Activated CD8-positive, alpha-beta memory T cell treated with anti-CD3 and anti-CD28 coated beads, Interleukin-2, amount 50 U/mL, for 48 hours (primary cell): ENCODE measurements at regions not wholly inside any gene's neighbourhood (a gene's known extent, or its start where the extent isn't known, plus 50 kb on each side); places are given as distances from the start of the nearest gene placed in this dataset.

Experiments used
- DNase-seq: peaks from one replicate; pipeline ENCODE4 v3.0.0-alpha.2; 2020

DNA sequence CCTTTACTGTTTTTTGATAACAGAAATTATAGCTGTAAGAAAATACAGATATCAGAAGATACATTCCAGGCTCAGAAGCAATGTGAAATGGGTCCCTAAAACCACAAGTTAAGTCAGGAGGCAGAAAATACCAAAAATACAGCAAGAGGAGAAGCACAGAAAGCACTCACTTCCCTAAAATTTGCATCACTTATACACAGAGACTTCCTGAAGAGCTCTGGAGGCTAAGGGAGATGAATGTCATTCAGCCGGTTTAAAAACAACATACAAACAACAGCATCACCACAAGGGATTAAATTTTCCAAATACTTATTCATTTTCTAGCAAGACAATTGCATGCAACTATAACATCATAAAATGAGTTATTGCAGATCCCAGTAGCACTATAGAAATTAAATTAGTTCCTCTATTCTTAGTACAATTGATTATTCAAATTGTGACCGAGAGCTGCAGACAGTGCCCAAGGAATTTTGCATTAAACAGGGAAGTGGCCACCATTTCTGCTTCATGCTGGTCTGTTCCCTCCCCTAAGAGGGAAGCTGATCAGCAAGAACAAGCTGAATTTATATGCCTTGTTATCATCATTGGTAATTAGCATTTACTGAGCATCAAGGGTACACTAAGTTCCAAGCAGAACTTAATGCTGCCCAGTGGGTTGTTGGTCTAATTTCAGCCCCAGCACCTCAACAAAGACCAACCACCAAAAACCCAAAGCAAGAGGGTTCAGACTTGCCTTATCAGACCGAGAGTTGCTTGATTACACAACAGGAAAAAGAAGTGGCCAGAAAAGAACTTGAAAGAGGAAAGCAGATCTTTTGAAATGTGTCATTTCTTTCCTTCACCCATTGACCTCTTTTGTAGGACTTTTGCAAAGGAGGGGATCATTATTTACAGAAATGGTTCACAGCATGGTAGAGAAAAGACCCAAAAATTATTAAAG is 140.7 kb downstream of the KCTD12 start:
- no peak for DNase-seq

DNA sequence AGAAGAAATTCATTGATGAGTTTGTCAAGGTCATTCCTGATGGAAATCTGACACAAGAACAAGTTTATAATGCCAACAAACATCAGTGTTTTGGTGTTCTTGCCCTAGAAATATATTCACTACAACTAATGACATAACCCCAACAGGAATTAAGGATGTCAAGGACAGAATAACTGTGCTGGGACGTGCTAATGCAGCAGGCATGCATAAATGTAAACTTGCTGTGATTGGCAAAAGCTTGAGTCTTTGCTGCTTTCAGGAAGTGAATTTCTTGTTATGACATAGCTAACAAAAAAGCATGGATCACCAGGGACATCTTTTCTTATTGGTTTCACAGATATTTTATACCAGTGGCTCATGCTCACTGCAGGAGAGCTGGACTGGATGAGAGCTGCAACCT is 144.6 kb downstream of the KCTD12 start:
- no peak for DNase-seq

DNA sequence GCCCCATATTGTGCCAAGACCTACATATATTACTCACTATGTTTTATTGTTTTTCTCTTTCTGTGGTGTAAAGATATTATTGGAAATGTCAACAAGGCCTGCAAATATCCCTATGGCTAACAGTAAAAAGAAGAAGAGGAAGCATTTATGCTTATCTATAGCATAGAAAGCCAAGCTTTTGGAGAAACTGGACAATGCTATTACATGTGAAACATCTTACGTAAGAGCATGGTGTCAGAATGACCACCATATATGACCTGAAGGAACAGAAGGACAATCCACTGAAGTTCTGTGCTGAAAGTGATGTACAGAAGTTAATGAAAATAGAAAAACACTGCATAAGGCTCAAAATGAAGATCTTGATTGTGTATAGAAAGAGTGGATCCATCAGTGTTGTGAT is 145.2 kb downstream of the KCTD12 start:
- DNase-seq: no peak

DNA sequence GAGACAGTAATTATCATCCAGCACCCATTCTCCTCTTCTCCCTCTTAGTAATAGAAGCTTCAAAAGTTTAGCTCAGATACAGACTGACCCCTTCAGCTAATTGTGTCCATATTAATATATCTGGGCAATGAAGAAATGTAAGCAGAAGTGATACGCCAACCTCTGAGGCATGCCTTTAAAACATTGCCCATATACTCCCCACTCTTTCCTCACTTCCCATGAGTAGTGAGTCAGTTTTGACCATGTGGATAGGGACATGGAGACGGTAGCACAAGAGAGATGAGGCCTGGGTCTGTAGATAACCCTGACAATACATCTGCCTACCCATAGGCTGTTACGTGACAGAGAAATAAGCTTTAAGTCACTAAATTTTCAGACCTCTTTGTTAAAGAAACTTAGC is 147.6 kb downstream of the KCTD12 start:
- DNase-seq: no peak

DNA sequence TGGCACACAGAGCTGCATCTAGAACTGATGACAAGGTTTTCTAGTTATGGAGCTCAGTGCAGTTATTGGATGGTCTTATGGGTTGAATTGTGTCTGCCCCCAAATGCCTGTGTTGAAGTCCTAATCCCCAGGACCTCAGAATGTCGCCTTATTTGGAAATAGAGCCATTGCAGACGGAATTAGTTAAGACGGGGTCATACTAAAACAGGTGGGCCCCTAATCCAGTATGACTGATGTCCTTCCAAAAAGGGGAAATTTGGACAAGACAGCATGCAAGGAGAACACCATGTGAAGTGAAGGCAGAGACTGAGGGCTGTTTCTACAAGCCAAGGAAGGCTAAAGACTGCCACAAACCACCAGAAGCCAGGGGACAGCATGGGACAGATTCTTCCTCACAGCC is 148.7 kb downstream of the KCTD12 start:
- DNase-seq: no peak

DNA sequence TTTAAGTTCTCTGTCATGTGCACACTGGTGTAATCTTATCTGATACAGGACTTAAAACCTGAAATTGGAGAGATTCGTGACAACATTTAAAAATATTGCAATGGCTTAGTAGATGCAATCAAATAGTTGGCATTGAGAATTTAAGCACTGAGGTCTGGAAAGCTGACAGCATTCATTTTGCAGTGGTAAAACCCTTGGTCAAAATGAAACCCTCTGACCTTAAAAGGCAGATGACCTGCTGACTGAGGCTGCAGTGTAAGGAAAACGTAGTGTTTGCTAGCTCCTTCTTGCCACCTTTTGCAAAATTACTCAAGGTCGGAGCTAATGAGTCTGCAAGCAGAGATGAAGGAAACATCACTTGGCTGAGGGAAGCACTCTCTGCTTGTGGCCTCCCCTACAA is 150.6 kb downstream of the KCTD12 start:
- DNase-seq: no peak

DNA sequence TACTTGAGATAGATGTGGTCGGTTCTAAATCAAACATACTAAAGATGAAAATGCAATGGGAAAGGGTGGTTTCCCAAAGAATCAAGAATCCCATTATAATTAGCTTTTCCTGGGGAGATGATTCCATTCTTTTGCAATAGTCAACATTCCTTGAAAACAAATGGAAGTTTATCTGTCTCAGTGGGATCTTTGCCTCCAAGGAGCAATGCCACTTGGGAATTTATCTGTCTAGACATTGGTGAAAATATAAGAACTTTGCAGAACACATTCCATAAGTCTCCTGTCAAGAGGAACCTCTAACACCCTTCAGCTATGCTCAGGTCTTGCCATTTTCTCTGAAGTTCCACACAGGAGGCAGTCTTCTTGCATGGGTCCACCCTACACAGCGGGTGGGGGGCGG is 152.5 kb downstream of the KCTD12 start:
- no peak for DNase-seq

DNA sequence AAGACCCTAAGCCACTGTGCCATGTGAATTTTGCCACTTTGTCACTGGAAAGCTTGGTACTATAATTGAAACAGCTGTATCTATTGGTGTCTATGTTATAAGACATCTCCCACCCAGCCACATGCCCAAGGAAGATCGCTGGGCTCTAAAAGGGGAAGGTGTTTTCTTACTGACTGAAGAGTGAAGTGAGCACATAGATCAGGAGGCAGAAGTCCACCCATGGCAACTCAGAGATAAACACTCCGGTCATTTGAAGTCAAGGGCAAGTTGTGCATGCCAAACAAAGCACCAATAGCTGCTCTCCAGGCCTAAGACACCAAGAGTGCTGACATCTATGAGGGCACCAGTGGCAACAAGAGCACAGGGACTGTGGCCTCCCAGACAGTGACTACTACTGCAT is 153.8 kb downstream of the KCTD12 start:
- no peak for DNase-seq

DNA sequence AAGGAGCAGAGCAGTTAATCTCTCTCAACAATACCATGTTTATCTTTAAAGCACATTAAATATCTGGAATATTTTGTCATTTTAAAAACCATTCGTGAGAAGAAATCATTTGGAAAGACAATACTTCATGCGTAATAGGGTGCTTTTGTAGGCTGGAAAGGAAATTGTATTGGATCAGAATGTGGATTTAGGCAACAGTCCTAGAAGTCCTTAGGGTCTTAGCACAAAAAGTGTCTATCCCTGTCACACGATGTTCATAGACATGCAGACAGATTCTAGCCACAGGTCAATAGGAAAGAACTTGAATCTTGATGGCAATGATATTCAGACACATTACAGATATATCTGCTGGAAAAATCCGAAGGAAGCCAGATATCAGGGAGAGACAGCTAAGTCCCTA is 156.0 kb downstream of the KCTD12 start:
- no peak for DNase-seq

DNA sequence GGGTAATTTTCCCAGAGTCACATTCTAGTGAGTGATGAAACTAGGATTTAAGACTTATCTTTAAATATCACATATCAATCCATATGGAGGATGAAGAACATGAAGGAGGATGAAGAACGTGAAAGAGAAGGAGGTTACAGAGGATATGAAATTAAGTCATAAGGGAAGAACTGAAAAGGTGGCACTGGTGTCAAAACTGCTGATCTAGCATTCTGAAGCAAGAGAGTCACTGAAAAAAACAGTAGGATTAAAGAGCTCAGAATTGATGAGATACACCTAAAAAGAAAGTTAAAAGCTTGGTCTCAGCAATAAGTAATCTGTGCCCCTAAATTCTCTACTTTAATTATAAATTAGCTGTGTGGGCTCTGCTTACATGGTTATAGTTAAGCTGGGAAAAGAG is 156.5 kb downstream of the KCTD12 start:
- DNase-seq: no peak

DNA sequence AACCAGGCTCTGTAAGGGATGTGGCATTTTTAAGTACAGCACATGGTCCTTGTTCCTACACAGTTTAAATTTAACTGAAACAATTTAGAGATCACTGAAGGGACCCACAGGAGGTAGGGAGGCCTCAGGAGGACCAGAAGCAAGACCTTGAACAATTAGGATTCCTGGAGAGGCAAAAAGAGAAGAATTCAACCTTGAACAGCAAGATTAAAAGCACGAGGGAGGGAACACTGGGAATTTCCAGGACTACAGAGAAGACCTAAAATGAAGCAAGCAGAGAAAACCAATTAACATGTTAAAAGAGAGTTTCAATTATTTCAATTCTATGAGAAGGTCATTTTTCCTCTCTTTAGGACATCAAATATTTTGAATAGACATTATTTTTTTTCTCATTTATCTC is 160.3 kb downstream of the KCTD12 start:
- DNase-seq: no peak

DNA sequence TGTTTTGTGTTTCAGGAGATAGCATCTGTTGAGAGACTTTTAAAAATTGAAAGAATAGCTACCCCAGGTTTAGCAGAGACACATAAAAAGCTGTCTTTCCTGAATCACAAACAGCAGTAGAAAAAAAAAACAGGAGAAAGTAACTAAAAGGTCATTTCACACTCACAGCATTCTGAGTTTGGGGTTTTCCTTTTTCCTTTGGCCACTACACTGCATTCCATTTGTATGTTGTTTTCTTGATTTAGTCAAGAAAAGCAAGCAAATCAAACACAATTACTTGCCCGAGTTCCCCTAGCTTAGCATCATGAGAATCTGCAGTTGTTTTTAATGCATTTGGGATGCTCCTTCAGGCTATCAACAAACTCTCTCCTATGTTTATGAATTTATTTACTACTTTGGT is 161.0 kb downstream of the KCTD12 start:
- no peak for DNase-seq

DNA sequence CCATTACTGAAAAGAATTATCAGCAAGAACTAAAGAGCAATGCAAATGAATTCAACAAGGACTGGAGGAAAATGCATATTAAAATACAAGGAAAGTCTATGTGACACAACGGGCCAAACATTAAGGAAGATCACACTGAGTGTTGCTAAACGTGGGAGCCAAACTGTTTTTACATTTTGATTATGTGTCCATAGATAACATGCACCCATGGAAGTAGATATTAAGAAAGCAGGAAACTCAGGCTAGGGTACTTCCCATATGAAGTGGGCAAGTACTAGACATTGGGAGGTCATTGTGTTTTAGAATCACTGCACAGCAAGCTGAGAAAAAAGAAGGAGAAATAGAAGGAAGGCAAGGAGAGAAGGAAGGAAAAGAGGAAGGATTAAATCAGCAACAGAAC is 161.8 kb downstream of the KCTD12 start:
- no peak for DNase-seq

DNA sequence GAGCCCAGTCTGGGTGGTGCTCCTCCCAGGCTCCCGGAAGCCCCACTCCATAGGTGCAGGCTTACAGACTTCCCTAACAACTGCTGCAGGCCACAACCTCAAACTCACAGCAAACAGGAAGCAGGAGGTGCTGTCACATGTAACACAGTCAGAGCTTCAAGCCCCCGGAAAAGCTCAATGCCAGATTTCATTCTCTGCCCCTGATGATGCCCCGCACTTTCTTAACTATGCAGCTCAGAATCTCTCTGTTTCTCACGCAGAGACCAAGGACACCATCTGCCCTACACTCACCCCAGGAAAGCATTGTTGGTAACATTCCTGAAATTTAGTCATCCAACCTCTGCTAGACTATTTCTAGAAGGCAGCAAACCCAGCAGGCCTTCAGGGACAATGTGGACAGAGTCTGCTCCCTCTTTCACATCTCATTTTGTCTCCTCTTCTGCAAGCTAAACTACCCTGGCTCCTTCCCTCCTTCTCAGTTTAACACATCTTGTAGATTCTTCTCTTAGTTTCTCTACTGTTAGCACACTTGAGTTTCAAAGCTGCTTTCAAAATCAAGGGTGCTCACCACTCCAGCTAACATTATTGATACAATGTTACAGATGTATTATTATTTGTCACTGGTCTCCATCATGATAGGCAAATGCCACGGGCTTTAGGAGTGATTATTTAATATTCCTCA is 162.5 kb downstream of the KCTD12 start:
- DNase-seq: no peak

DNA sequence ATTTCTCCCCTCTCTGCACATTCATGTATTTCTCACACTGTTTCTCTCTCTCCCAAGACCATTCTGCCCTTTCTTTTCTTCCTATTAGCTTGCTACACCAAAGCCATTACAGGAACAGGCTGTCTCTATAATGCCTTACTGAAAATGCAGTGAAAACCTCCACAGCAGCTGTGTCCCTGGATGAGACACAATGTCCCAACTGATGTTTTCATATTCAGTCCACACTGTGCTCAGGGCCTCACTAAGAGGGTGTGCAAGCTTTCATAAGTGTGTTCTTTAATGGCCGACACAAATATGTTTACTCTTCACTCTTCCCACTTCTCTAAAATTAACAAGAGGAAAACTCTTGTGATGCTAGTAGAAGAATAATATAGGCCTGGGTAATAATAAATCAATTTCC is 163.4 kb downstream of the KCTD12 start:
- no peak for DNase-seq

DNA sequence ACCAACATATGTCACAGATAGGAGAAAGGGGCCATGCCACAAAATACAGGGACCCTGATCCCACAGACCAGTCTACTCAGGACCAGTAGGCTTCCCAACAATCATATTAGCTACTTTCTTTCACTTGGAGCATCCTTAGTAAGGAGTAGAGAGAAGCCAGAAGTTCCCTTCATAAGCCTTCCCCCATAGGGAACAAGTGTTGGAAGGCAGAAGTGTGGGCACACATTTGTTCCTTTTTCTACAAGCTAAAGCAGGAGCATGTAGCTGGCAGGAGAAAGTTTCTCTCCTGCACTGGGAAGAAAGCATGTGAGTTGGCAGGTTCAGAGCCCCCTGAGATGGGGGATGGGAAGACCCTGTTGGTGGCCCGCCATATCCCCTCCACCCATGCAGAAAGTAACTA is 165.4 kb downstream of the KCTD12 start:
- no peak for DNase-seq

DNA sequence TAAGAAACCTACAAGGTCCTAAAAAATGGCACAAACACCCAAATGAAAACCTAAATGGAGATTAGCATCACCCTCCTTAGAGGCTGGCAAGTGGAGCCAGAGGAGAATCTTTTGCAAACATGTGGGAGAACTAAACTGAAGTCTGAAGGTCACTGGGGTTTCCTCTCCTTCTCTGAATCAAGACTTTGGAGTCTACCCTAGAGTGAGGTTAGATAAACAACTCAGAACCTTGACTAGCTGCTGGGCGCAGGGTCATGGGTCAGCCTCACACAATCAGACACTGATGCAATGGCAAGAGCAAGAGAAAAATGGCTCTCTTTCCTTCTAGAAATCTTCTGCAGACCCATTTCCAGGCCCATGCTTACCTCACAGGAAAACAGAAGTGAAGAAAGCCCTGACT is 165.8 kb downstream of the KCTD12 start:
- no peak for DNase-seq

DNA sequence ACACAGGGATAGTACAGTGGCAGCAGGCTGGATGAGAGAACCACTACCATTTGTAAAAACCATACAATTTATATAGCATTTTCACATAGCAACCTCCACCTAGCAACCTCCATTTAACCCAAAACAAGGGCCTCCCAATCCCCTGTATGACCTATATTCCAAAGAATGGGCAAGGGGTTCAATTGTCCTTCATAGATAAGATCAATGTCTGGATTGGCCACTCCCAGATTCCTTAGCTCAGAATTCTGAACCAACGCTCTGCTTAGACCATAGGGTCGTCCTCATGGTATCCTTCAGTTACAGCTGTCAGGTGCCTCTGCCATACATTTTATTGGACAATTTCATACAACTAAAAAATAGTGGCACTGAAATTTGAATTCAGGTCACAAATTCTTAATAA is 166.2 kb downstream of the KCTD12 start:
- DNase-seq: no peak

DNA sequence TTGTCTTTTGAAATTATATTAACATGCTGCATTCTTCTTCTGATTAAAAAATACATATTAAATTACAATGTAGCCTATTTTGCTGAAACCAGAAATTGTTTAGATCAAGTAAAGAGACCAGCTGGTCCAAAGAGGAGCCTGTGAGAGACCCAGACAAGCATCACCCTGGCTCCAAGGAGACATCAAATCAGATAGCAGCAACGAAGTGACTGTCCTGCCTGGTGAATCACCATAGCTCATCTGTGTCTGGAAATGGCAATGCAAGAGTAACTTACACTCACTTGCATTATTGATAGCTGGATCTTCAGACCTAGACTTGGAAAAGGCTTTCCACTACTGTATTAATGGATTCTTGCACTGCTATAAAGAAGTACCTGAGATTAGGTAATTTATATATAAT is 169.1 kb downstream of the KCTD12 start:
- DNase-seq: no peak

DNA sequence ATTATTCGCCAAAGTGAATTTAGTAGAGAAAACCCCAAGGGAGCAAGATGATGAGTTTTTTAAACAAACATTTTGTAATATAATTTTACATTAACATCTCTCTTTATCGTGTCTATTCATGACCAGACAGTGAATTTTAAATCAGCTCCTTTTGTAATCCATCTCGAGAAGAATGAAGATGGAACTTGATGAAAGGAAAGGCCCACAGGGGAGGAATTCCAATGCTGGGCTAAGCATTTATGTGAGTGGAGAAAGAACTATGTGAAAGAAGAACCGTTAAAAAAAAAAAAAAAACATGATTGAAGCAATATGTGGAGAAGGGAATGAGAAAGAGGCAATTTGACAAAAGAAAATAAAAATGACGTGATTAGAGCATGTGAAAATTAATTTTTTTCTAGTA is 170.6 kb downstream of the KCTD12 start:
- DNase-seq: no peak

DNA sequence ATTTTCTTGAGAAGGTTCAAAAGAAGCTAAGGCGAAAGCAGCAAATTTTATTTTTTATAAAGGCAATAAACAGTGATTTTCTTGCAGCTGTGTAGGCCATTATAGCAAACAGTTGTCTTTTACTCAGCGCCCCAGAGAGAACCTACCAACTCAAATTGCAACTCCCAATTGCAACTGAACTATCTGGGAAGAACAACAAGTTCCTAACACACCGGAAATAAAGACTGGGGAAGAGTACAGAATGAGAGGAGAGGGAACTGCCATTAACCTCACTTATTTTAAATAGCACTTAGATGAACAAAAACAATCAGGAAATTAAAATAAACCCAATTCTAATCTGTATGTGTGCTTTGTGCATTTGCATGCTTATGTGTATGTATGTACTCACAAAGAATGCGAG is 171.1 kb downstream of the KCTD12 start:
- DNase-seq: no peak

DNA sequence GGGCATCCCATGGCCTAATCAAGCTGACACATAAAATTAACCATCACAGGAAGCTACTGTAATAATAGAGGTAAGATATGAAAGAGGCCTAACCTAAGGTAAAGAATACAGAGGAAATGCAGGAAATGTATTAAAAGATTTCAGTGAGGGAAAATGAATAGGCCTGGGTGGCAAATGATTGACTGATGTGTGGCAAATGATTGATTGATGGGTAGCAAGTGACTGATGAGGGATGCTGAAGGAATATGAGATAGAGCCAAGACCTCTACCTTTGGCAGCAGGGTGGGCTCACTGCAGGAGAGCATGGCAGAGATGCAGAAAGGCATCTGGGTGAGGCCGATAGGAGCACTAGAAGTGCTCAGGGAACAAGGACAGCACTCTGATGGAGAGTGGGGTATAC is 172.9 kb downstream of the KCTD12 start:
- no peak for DNase-seq

DNA sequence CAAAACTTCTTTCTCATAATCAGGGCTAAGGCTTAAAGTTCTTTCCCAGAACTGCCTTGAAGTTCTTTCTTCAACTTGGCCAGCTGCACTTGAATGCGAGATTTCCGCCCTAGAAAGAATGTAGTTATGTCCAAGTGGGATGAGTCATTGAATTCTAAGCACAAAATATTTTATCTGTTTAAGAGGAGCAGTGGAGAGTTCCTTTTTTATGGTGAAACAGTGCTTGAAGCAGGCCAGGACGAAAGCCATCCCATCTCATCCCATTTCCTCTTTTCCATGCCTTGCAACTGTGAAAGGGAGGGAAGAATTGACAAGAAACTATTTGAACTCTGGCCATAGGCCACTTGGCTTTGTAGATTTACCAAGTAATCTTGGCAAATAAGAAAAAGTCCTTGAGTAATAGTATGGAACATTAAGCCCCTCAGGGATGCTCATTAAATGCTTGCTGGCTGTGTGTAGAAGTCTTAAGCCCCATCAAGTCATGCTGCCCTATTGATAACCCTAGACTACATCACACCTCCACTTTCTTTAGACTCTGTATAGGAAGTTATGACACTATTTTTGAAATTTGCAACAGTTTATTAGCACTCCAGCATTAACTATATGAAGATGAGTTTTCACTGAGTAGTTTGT is 174.5 kb downstream of the KCTD12 start:
- DNase-seq: no peak

DNA sequence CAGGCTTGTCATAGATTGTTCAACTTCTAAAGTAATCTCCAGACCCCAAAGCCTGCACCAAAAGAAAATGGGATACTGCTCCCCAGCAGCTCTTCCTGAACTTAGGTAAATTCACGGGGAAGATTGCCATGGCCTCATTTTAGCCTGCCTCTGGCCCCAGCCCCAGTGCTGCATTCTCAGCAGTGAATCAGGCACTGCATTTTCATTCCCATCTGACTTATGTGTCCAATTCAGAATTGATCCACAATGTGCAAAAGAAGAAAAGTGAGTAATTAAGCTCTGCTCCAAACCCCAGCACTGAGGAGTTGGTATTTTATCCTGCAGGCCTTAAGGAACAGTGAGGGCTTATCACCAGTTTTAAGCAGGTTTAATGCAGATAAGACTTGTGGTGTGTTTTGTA is 176.4 kb downstream of the KCTD12 start:
- DNase-seq: no peak
